GM19397 (cell line): ENCODE measurements at regions not wholly inside any gene's neighbourhood (a gene's known extent, or its start where the extent isn't known, plus 50 kb on each side); places are given as distances from the start of the nearest gene placed in this dataset.
"Not testable (repeated sequence)": the region's sequence is repeated elsewhere in the genome, so short reads cannot be mapped to it uniquely, and the experiment has no call there.

Source experiments
- ATAC-seq: cut with Tn5 transposase; IDR thresholded peaks from one replicate; pipeline ENCODE4 v1.9.1; 2021; ENCODE audit warnings: mild to moderate bottlenecking, moderate library complexity; ENCODE audit not compliant: unreplicated experiment

- ATAC-seq = no peak
Observed at GRCh38 chr3:194906970-194907629, 221.4 kb downstream of the FAM43A start.

GRCh38 chr3:194907811-194908210 lies 222.1 kb downstream of the FAM43A start:
- ATAC-seq = no peak

- ATAC-seq = no peak
Observed at GRCh38 chr3:194908496-194908895, 222.8 kb downstream of the FAM43A start.

- no peak for ATAC-seq
Observed at GRCh38 chr3:194908972-194909371, 223.3 kb downstream of the FAM43A start.

- no peak for ATAC-seq
Observed at GRCh38 chr3:194910414-194910984, 224.8 kb downstream of the FAM43A start.

GRCh38 chr3:194913316-194913715 lies 227.6 kb downstream of the FAM43A start:
- no peak for ATAC-seq

- not testable (repeated sequence) for ATAC-seq
Observed at GRCh38 chr3:194924889-194925288, 239.2 kb downstream of the FAM43A start.

- no peak for ATAC-seq
Observed at GRCh38 chr3:194925614-194926013, 239.9 kb downstream of the FAM43A start.

GRCh38 chr3:194928227-194928626 lies 242.5 kb downstream of the FAM43A start:
- ATAC-seq = no peak

GRCh38 chr3:194928831-194929577 lies 243.3 kb downstream of the FAM43A start:
- ATAC-seq = no peak

GRCh38 chr3:194929578-194929960 lies 243.9 kb downstream of the FAM43A start:
- ATAC-seq = no peak

GRCh38 chr3:194930377-194931204 lies 244.9 kb downstream of the FAM43A start:
- no peak for ATAC-seq

GRCh38 chr3:194931347-194931746 lies 245.7 kb downstream of the FAM43A start:
- no peak for ATAC-seq

- no peak for ATAC-seq
Observed at GRCh38 chr3:194931865-194932264, 246.2 kb downstream of the FAM43A start.

GRCh38 chr3:194933465-194933864 lies 247.8 kb downstream of the FAM43A start:
- ATAC-seq = no peak

- no peak for ATAC-seq
Observed at GRCh38 chr3:194935061-194935460, 249.4 kb downstream of the FAM43A start.

- no peak for ATAC-seq
Observed at GRCh38 chr3:194935632-194936470, 250.2 kb downstream of the FAM43A start.

GRCh38 chr3:194936659-194937058 lies 251.0 kb downstream of the FAM43A start:
- ATAC-seq = no peak

GRCh38 chr3:194937144-194937543 lies 251.5 kb downstream of the FAM43A start:
- no peak for ATAC-seq

- ATAC-seq = no peak
Observed at GRCh38 chr3:194937882-194938321, 252.2 kb downstream of the FAM43A start.
